ENCODE measurements at regions not wholly inside any gene's neighbourhood (a gene's known extent, or its start where the extent isn't known, plus 50 kb on each side); places are given as distances from the start of the nearest gene placed in this dataset.

DNA sequence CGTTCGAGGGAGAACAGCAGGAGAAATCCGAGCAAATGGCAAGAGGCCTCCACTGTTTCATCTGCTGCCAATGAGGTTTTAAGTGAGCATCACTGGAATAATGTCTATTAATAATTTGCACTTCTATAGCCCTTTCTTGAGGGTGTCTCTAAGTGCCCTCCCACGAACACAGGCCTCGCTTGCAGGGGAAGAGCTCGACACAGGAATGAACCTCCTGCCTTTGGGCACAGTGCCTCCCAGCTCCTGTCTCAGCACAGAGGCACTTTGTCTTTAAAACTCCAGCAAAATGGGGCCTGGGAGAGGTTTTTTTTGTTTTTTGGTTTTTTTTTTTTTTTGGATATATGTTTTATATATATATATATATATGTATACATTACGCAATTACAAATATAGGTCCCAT is 56.6 kb downstream of the OLIG1 start:
- Mint-ChIP-seq H3K4me3 (peak overlapping the region; percentile 65), H3K9me3 (no peaks in the 10 kb centered on the region), H3K36me3 (ENCODE audit: low read depth) (no peaks in the 10 kb centered on the region), H3K27ac (ENCODE audit: unreplicated experiment) (no peak overlapping the region), H3K4me1 (peaks cover 49% of the 10 kb centered on the region), H3K27me3 (ENCODE audit: low read depth) (peaks cover 96% of the 10 kb centered on the region)
- TF ChIP-seq, protein P1, sequence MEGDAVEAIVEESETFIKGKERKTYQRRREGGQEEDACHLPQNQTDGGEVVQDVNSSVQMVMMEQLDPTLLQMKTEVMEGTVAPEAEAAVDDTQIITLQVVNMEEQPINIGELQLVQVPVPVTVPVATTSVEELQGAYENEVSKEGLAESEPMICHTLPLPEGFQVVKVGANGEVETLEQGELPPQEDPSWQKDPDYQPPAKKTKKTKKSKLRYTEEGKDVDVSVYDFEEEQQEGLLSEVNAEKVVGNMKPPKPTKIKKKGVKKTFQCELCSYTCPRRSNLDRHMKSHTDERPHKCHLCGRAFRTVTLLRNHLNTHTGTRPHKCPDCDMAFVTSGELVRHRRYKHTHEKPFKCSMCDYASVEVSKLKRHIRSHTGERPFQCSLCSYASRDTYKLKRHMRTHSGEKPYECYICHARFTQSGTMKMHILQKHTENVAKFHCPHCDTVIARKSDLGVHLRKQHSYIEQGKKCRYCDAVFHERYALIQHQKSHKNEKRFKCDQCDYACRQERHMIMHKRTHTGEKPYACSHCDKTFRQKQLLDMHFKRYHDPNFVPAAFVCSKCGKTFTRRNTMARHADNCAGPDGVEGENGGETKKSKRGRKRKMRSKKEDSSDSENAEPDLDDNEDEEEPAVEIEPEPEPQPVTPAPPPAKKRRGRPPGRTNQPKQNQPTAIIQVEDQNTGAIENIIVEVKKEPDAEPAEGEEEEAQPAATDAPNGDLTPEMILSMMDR (conservative IDR thresholded peaks at IDR 0.05), result no peak
- DNase-seq (ENCODE audit: low read depth, low spot score), result no peak

DNA sequence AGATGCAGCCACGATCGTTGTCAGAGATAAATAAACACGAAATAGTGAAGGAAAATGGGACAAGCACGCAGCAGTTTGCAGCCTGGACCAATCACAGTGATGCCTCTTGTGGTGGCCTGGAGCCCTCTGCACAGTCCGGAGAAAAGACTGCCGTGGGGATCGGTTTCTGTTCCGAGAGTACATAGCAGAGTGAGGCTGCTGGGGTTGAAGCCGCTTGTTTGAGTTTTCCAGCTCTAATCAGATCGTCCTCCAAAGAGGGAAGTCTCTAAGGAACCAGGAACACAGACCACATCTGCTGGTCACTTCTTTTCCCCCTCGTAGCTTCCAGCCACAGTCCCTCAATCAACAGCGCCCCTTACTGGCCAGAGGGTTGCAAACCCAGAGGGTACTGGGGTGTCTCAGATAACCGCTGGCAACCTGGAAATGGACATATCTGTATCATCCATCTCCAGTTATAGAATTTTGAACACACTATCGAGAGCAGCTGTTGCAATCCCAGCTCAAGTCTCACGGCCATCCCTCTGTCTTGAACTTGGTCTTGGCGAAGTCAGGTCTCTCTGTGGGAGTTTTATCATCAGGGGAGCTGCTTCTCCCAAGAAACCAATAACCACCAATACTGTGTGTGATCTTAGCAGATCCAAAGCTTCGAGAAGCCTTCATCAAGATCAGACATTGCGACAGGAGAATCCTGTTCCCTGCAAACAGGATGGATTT is 57.4 kb downstream of the OLIG1 start:
- H3K4me1 Mint-ChIP-seq, result peaks cover 43% of the 10 kb centered on the region
- H3K4me3 Mint-ChIP-seq, result peak overlapping the region; percentile 65
- TF ChIP-seq, protein P1 (conservative IDR thresholded peaks at IDR 0.05), result peak; percentile 91
- peaks cover 93% of the 10 kb centered on the region for H3K27me3 Mint-ChIP-seq (ENCODE audit: low read depth)
- no peaks in the 10 kb centered on the region for H3K36me3 Mint-ChIP-seq (ENCODE audit: low read depth)
- H3K27ac Mint-ChIP-seq (ENCODE audit: unreplicated experiment), result no peak overlapping the region
- DNase-seq (ENCODE audit: low read depth, low spot score), result peak; percentile 89
- no peaks in the 10 kb centered on the region for H3K9me3 Mint-ChIP-seq

DNA sequence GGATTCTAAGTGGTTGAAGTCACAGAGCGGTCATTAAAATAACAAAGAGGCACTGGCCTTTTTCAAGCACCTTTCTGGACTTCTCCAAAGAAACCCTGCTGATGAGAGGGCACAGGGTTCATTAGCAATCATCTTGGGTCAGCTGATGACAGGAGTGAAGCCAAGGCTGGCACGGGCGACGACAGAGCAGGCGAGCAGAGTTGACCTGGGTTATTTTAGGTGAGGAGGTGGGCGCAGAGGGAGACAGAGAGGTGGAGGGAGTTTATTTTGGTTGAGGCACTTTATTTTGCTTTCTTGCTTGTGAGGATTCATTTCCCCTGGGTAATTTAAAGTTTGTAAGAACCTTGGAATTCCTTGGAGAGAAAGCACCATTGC is 57.9 kb downstream of the OLIG1 start:
- no peak overlapping the region for H3K4me3 Mint-ChIP-seq
- DNase-seq (ENCODE audit: low read depth, low spot score), result no peak
- no peak overlapping the region for H3K27ac Mint-ChIP-seq (ENCODE audit: unreplicated experiment)
- TF ChIP-seq, protein P1 (conservative IDR thresholded peaks at IDR 0.05), result no peak
- peaks cover 40% of the 10 kb centered on the region for H3K4me1 Mint-ChIP-seq
- H3K36me3 Mint-ChIP-seq (ENCODE audit: low read depth), result no peaks in the 10 kb centered on the region
- peaks cover 93% of the 10 kb centered on the region for H3K27me3 Mint-ChIP-seq (ENCODE audit: low read depth)
- H3K9me3 Mint-ChIP-seq, result no peaks in the 10 kb centered on the region

DNA sequence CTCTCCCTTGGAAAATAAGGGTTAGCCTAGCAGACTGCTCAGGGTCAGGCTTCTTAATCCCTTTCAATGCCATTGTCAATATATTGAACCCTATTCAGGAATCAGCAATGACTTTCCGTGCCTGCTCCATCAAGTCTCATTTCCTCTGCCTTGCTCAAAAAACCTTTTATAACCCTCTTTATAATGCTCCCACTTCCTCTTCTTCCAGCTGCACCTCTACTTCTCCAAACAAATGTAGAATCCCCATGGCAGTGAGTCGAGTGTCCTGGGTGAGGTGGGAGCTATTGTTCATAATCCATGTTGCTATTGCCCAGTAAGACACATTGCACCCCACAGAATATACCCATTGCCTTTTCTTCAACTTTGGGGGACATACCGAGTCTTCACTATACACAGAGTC is 58.6 kb downstream of the OLIG1 start:
- no peak overlapping the region for H3K27ac Mint-ChIP-seq (ENCODE audit: unreplicated experiment)
- TF ChIP-seq, protein P1 (conservative IDR thresholded peaks at IDR 0.05), result no peak
- H3K27me3 Mint-ChIP-seq (ENCODE audit: low read depth), result peaks cover 89% of the 10 kb centered on the region
- no peaks in the 10 kb centered on the region for H3K36me3 Mint-ChIP-seq (ENCODE audit: low read depth)
- no peak for DNase-seq (ENCODE audit: low read depth, low spot score)
- no peak overlapping the region for H3K4me3 Mint-ChIP-seq
- peaks cover 33% of the 10 kb centered on the region for H3K4me1 Mint-ChIP-seq
- no peaks in the 10 kb centered on the region for H3K9me3 Mint-ChIP-seq

DNA sequence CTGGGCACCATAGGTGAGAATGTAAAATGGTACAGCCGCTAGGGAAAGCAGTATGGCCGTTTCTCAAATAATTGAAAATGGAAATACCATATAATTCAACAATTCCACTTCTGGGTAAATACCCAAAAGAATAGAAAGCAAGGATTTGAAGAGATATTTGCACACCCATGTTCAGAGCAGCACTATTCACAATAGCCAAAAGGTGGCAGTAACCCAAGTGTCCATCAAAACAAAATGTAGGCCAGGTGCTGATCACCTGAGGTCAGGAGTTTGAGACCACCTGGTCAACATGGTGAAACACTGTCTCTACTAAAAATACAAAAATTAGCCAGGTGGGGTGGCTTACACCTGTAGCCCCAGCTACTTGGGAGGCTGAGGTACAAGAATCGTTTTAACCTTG is 62.1 kb downstream of the OLIG1 start:
- no peak overlapping the region for H3K27ac Mint-ChIP-seq (ENCODE audit: unreplicated experiment)
- peaks cover 82% of the 10 kb centered on the region for H3K27me3 Mint-ChIP-seq (ENCODE audit: low read depth)
- peaks cover 10% of the 10 kb centered on the region for H3K4me1 Mint-ChIP-seq
- no peaks in the 10 kb centered on the region for H3K36me3 Mint-ChIP-seq (ENCODE audit: low read depth)
- no peak for DNase-seq (ENCODE audit: low read depth, low spot score)
- H3K9me3 Mint-ChIP-seq, result no peaks in the 10 kb centered on the region
- TF ChIP-seq, protein P1 (conservative IDR thresholded peaks at IDR 0.05), result peak; percentile 36
- H3K4me3 Mint-ChIP-seq, result no peak overlapping the region

Data from neural crest cell (in vitro differentiated cells).